SH-SY5Y (cell line): ENCODE measurements at regions not wholly inside any gene's neighbourhood (a gene's known extent, or its start where the extent isn't known, plus 50 kb on each side); places are given as distances from the start of the nearest gene placed in this dataset.

Experiments used
- GATA2 ChIP-seq: IDR thresholded peaks from 2 replicates; pipeline ENCODE4 v1.6.1; 2011; ENCODE audit warnings: mild to moderate bottlenecking, low read depth, low read length
- GATA3 ChIP-seq: IDR thresholded peaks from 2 replicates; pipeline ENCODE4 v1.6.1; 2011; ENCODE audit warnings: low read depth, mild to moderate bottlenecking, low read length, moderate library complexity

DNA sequence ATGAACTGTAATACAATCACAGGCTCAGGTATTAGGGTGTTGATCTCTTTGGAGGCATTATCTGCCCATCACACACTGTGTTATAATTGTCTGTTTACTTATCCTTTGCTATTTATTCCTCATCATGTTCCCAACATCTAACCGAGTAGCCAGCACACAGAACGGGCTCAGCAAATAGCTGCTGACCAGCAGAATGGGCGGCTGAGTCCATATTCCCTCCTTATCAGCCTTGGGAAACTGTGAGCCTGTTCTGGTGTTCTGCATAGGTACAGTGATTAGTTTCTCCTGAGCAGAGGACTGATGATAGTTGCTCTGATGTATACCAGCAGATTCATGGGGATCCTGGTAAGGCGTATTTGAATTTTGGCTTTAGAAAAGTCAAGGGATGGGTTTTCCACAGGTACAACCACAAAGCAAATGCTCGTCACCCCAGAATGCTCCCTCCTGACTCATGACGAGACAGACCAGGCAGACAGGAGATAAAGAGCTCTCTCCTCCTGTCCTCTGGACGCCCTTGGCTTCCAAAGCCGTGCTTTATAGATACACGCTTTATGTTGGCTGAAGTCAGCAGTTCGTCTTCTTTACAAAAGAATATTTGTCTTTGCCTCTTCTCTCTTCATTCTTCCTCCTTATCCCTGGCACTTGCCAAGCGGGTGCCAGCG is 166.7 kb downstream of the TTLL2 start:
- TF ChIP-seq GATA2: no peak
- TF ChIP-seq GATA3: no peak
